ENCODE measurements at regions not wholly inside any gene's neighbourhood (a gene's known extent, or its start where the extent isn't known, plus 50 kb on each side); places are given as distances from the start of the nearest gene placed in this dataset.

DNA sequence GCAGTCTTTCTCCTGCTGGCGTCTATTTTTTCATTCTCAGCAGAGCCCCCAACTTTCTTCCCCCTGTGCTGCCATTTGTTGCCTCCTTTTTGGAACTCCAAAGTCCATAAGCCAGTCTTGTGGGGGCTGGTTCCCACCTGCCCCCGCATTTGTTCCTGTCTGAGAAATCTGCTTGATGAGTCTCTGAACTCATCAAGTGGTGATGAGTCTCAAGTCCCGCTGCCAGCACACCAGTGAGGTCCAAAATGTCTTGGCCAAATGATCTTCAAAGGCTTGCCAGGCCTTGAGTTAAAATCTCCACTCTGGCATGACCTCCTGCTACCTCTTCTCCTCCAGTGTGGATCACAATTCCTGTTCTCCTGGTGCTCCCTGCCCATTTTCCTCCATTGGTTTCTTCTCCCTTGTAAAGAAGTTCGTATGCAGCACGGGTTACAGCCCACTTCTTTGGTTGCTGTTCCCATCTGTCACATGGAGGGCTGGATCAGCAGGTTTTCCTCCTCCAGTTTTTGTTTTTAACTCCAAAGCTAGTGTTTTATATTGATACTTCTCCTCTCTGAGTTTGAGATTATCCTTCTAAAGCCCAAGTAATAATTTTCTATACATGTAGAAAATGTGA, 72.7 kb upstream of the LIMCH1 start:
- DNase-seq, result no peak

DNA sequence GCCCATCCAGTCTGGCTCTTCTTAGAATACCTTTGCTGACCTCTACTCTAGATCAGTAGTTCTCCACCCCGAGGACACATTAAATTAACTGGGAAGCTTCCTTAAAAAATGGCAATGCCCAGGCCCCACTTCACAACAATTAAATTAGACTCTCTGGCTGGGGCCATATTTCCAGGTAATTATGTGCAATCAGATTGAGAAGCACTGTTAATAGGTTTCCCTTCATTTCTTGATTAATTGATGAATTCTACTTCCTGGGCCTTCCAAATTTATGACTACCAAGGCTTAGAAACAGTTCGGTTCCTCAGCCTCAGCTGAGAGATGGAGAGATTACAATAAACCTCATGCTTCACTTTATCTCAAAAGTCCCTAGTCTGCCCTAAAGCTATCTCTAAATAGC, 71.7 kb upstream of the LIMCH1 start:
- DNase-seq, result no peak

- no peak for DNase-seq
These were observed 69.8 kb upstream of the LIMCH1 start for GRCh38 chr4:41468122-41468521.

DNA sequence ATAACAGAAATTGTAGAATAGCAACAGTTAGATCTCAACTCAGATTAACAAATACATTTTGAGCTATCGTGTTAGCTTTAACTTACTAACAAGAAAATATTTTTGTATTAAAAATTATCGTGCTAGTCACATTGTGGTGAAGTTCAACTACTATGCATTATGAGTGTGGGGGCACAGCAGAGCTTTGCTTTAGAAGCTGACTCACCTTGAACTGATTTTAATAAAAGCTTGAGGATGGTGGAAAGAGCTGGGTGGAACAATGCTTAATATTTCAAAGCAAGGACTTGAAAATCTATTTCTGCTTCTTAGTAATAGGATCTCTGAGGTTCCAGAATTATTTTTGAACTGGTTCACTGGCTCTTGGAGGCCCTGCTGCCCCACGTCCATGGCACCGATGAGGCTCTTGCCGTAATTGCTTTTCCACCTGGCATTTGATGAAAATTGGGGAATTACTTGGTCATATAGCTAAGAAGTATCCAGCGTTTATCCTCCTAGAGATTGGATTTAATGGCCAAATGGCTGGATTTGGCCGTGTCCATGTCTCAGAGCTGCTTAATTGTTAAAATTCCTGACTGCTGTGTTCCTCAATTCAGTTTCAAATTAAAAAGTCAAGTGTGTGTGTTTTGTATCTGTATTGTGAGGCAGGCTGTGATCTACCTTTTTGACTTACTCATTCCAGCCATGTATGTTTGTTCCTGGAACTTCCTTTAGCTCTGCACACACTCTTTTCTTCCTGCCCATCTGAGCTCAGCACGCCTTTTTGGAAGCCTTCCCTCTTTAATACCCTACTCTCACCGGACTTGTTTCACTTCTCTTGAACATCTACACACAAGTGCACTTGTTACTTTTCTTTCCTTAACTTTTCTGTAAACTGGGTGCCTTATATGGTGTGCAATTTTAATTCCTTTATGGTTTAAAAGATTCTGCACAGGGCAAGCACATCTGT, 66.6 kb upstream of the LIMCH1 start:
- no peak for DNase-seq

- no peak for DNase-seq
These were observed 65.9 kb upstream of the LIMCH1 start for GRCh38 chr4:41472081-41472480.

GRCh38 chr4:41473176-41473575, 64.8 kb upstream of the LIMCH1 start:
- DNase-seq, result no peak

DNA sequence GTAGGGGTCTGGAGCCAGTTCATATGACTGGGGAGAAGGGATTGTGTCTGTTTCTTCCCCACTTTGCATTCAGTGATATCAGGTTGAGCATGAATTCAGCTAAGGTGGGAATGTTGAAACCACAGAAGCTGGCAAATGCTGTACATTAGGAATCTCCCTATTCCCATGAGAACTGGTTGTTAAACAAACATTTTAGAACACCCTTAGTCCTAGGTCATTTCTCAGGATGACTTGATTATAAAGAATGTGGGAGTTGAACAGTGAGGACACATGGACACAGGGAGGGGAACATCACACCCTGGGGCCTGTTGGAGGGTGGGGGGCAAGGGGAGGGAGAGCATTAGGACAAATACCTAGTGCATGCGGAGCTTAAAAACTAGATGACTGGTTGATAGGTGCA, 62.6 kb upstream of the LIMCH1 start:
- DNase-seq, result peak; percentile 72 to 81

- DNase-seq, result no peak
These were observed 61.6 kb upstream of the LIMCH1 start for GRCh38 chr4:41476310-41476885.

DNA sequence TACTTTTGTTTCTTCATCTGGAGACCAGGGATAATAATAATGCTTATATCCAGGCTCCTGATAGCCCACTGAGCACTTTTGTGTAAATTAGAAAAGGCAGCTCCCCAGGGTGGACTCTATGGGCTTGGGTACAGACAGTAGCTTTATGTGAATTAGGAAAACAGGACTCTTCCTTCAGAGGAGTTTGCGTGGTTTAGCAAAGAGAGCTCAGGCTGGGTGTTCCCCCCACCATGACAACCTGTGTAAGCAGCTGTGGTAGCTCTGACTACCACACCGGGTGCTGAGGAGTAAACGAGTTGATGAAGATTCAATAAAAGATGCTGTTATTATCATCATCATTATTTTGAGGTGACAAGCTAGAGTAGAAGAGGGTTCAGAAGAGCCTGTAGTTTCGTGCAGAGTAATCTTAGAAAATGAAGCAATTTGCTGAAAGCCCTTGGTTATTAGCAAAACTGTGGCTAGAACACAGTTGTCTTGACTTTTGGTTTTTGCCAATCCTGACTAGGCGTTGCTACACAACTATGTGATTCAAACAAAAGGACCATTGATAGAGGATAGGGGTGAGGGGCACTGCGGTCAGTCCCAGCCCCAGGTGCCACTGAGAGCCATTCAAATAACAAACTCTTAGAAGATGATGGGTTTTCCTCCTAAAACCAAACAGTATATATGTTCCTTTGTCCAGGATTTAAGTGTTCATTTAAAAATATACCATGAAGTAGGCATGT, 60.6 kb upstream of the LIMCH1 start:
- no peak for DNase-seq

- no peak for DNase-seq
These were observed 59.4 kb upstream of the LIMCH1 start for GRCh38 chr4:41478518-41478917.

DNA sequence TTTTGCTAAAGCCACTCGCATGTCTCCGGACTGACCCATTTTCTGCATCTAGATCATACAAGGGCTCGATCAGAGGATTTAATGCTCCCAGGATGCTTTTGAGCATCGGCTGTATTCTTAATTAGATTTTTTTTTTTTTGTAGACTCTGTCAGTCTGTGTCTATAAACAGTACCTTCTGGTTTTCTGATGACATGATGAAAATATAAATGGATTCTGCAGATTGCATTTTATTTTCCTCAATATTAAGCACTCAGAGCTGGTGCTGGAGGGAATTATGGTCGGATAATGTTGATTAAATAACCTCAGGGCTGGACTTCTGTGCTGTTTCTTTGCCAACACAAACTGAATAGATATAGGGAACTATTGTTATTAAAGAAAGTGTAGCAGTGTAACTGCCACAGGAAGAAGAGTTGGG, 57.1 kb upstream of the LIMCH1 start:
- DNase-seq, result no peak

DNA sequence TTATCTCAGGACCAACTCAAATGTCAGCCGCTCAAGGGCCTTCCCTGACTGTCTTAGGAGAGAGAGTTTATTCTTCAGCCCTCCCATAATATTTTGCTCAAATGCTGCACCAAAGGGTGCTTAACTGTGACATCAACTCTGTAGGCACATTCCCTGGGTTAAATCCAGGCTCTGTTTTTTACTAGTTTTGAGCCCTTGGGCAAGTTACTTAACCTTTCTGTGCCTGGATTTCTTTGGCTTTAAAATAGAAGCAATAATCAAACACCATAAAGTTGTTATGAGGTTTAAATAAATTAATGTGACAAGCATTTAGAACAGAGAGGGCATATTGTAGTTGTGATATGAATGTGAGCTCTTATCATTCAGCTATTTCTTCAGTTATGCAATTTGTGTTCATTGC, 54.2 kb upstream of the LIMCH1 start:
- DNase-seq, result no peak

GRCh38 chr4:41485041-41485440, 52.9 kb upstream of the LIMCH1 start:
- no peak for DNase-seq

GRCh38 chr4:41487868-41488440, 50.0 kb upstream of the LIMCH1 start:
- DNase-seq, result no peak
